OCI-LY7 (cell line): ENCODE measurements at regions not wholly inside any gene's neighbourhood (a gene's known extent, or its start where the extent isn't known, plus 50 kb on each side); places are given as distances from the start of the nearest gene placed in this dataset.
"Not testable (repeated sequence)": the region's sequence is repeated elsewhere in the genome, so short reads cannot be mapped to it uniquely, and the experiment has no call there.

Experiments
- BruUV-seq: library from RNA; stranded (reverse); fragments of 400-500 nt; replicated peaks from 2 replicates; lab custom pipeline; 2021; lab: Mats Ljungman, UMichigan
- CTCF ChIA-PET: fragments of 300-600 bp; sonication (Branson Sonifier 250); formaldehyde crosslinking; loops from one replicate; lab custom pipeline; 2022; ENCODE audit warnings: antibody characterized with exemption; ENCODE audit not compliant: unreplicated experiment; lab: Charles Lee
- POLR2A ChIA-PET: fragments of 300-600 bp; sonication (Branson Sonifier 250); formaldehyde crosslinking; loops from one replicate; lab custom pipeline; 2022; ENCODE audit warnings: antibody characterized with exemption; lab: Charles Lee
- DNase-seq: peaks from one replicate; pipeline ENCODE4 v3.0.0-alpha.2; 2015; ENCODE audit warnings: low spot score
- H2AFZ ChIP-seq: fragments of 200-600 bp; sonication (generic), shearing (Covaris generic); 2 replicates; pipeline ENCODE4 v1.6.1; 2014; ENCODE audit warnings: mild to moderate bottlenecking, antibody characterized with exemption, low read length, moderate library complexity
- H3K27ac ChIP-seq: fragments of 200-600 bp; sonication (generic); 2 replicates; pipeline ENCODE4 v1.5.1; 2014; ENCODE audit warnings: mixed run types, low read depth, mild to moderate bottlenecking, moderate library complexity, low read length, inconsistent platforms; ENCODE audit not compliant: poor library complexity, severe bottlenecking
- H3K36me3 ChIP-seq: fragments of 200-600 bp; sonication (generic); 2 replicates; pipeline ENCODE4 v1.6.1; 2014; ENCODE audit warnings: mild to moderate bottlenecking, antibody characterized with exemption, low read length, moderate library complexity, mixed read lengths; ENCODE audit not compliant: insufficient read depth
- H3K4me1 ChIP-seq: fragments of 200-600 bp; sonication (generic); 2 replicates; pipeline ENCODE4 v1.5.1; 2014; ENCODE audit warnings: mild to moderate bottlenecking, low read length; ENCODE audit not compliant: insufficient read depth, poor library complexity, severe bottlenecking
- H3K4me2 ChIP-seq: fragments of 200-600 bp; sonication (generic); 2 replicates; pipeline ENCODE4 v1.6.1; 2014; ENCODE audit warnings: mild to moderate bottlenecking, low read length
- H3K4me3 ChIP-seq: fragments of 200-600 bp; sonication (generic); 2 replicates; pipeline ENCODE4 v1.5.1; 2014; ENCODE audit warnings: mild to moderate bottlenecking, low read depth, low read length; ENCODE audit not compliant: poor library complexity, severe bottlenecking
- H3K79me2 ChIP-seq: fragments of 200-600 bp; sonication (generic); 2 replicates; pipeline ENCODE4 v1.6.1; 2016; ENCODE audit warnings: low read depth, mild to moderate bottlenecking, low read length, moderate library complexity, mixed read lengths; ENCODE audit not compliant: insufficient read depth
- H3K9me2 ChIP-seq: fragments of 200-600 bp; sonication (generic); 2 replicates; pipeline ENCODE4 v1.6.1; 2016; ENCODE audit warnings: mild to moderate bottlenecking, low read length, mixed read lengths; ENCODE audit not compliant: insufficient read depth
- H3K9me3 ChIP-seq: fragments of 200-600 bp; sonication (generic); 2 replicates; pipeline ENCODE4 v1.6.1; 2014; ENCODE audit warnings: mild to moderate bottlenecking, mixed run types, low read length, mixed read lengths
- H4K20me1 ChIP-seq: fragments of 200-600 bp; sonication (generic); 2 replicates; pipeline ENCODE4 v1.6.1; 2014; ENCODE audit warnings: mild to moderate bottlenecking, antibody characterized with exemption, low read length, moderate library complexity, mixed read lengths; ENCODE audit not compliant: insufficient read depth
- CTCF ChIP-seq: fragments of 200-600 bp; sonication (generic); conservative IDR thresholded peaks from 2 replicates; pipeline ENCODE4 v1.5.1; 2014; ENCODE audit warnings: mild to moderate bottlenecking, antibody characterized with exemption, low read length, moderate library complexity, mixed read lengths
- EZH2phosphoT487 ChIP-seq: fragments of 200-600 bp; sonication (generic); IDR thresholded peaks from 2 replicates; pipeline ENCODE4 v1.6.1; 2018; ENCODE audit warnings: low read depth, borderline replicate concordance, mild to moderate bottlenecking, mixed run types, antibody characterized with exemption, low read length, moderate library complexity, mixed read lengths
- intact Hi-C: fragments of 100-400 bp; cut with micrococcal nuclease; formaldehyde crosslinking; loops from one replicate; pipeline ENCODE4 v1.10.0; 2022; ENCODE audit not compliant: unreplicated experiment

DNA sequence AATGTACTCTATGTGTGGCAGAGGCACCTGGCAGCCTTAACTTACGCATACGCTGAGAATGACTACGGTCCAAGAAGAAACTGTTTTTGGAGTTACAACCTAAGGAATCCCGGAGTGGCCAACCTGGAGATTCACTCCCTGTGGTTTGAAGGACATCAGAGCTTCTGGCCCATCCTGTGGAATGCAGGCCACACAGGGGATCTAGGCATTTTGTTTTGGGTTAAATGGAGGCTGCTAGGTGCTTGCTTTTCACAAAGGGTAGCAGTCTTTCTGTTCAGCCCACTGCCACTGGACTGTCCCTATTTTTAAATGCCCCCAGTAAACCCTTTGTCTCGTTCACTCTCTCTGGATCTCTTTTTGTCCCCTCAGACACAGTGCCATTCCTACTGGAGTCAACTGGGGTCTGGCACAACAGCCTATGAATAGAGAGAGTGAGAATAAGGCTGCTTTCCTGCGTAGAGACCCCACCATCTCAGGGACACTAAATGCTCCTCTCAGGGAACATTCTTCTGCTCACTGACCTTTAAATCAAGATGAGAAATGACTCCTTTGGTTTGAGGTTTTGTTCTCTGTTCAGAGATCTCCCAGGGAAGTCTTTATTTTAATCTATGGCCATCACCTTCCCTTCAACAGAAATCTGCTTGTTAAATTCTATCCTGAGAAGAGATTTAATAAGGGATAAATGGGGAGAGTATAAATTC, 124.9 kb downstream of the B3GNT2 start:
- POLR2A ChIA-PET = interaction anchor here (0.6 to 1.2 kb wide), 4 partner anchors 10 to 427 kb away, joined by 3 read pairs; no protein-coding TSS in a partner anchor
- no peak for TF ChIP-seq EZH2phosphoT487
- TF ChIP-seq CTCF = no peak
- peaks cover 7% of the 10 kb centered on the region for H3K4me1 ChIP-seq
- H3K79me2 ChIP-seq = no peaks in the 10 kb centered on the region
- CTCF ChIA-PET = no interaction called here
- H3K27ac ChIP-seq = no peak overlapping the region
- H2AFZ ChIP-seq = no peak overlapping the region
- no peaks in the 10 kb centered on the region for H4K20me1 ChIP-seq
- H3K4me3 ChIP-seq = no peak overlapping the region
- intact Hi-C loops = no loop called here
- no peaks in the 10 kb centered on the region for H3K9me2 ChIP-seq
- H3K36me3 ChIP-seq = no peaks in the 10 kb centered on the region
- H3K4me2 ChIP-seq = no peak overlapping the region
- no TSS peak for BruUV-seq
- H3K9me3 ChIP-seq = 0 out of 2 replicates have a peak, but pooled peaks cover 8% of the 10 kb centered on the region
- no peak for DNase-seq

DNA sequence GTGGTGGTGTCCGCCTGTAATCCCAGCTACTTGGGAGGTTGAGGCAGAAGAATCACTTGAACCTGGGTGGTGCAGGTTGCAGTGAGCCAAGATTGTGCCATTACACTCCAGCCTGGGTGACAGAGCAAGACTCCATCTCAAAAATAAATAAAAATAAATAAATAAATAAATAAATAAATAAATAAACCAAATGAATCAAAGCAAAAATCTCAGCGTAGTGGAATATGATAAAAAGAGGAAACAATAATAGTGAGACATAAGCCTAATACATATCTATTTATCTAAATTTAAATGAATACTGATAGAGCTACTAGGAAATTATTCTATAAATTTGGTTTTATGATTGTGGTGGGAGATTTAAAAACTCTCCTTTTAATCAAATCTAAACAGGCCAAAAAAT, 124.2 kb downstream of the B3GNT2 start:
- intact Hi-C loops, CTCF ChIA-PET, H3K27ac ChIP-seq, H3K79me2 ChIP-seq, H3K36me3 ChIP-seq, H2AFZ ChIP-seq, DNase-seq, H3K9me2 ChIP-seq, BruUV-seq, H3K4me3 ChIP-seq, H3K4me1 ChIP-seq, H4K20me1 ChIP-seq, H3K4me2 ChIP-seq, POLR2A ChIA-PET, H3K9me3 ChIP-seq: not testable (repeated sequence)

GRCh38 chr2:62319070-62319469, 123.2 kb downstream of the B3GNT2 start:
- POLR2A ChIA-PET = interaction anchor here (1.0 kb wide), 1 partner anchor 32 kb away, joined by 4 read pairs; no protein-coding TSS in a partner anchor
- intact Hi-C loops = no loop called here
- no peak for DNase-seq
- Histone ChIP-seq H2AFZ (no peak overlapping the region), H3K79me2 (no peaks in the 10 kb centered on the region), H3K9me3 (no peaks in the 10 kb centered on the region), H3K36me3 (no peaks in the 10 kb centered on the region), H3K4me3 (no peak overlapping the region), H3K27ac (no peak overlapping the region), H3K4me1 (peaks cover 11% of the 10 kb centered on the region), H3K9me2 (no peaks in the 10 kb centered on the region), H4K20me1 (no peaks in the 10 kb centered on the region), H3K4me2 (no peak overlapping the region)
- no TSS peak for BruUV-seq
- TF ChIP-seq EZH2phosphoT487 (no peak), CTCF (no peak)
- CTCF ChIA-PET = no interaction called here
